K562 (cell line): ENCODE measurements at regions not wholly inside any gene's neighbourhood (a gene's known extent, or its start where the extent isn't known, plus 50 kb on each side); places are given as distances from the start of the nearest gene placed in this dataset.
A peak's percentile ranks its signal among the peaks of the same experiment; 100 is the strongest.

ENCODE experiments used
- ARID2 ChIP-seq: fragments of 450-650 bp; IDR thresholded peaks from 2 replicates; pipeline ENCODE4 v1.6.1; 2017; ENCODE audit warnings: antibody characterized with exemption, mild to moderate bottlenecking
- C11orf30 ChIP-seq: fragments of 450-650 bp; IDR thresholded peaks from 2 replicates; pipeline ENCODE4 v1.6.1; 2016; ENCODE audit warnings: low read depth, mild to moderate bottlenecking
- CBFA2T3 ChIP-seq: fragments of 450-650 bp; IDR thresholded peaks from 2 replicates; pipeline ENCODE4 v1.6.1; 2017
- CHD2 ChIP-seq: IDR thresholded peaks from 2 replicates; pipeline ENCODE4 v1.6.1; 2011; ENCODE audit warnings: low read depth, low read length
- TEAD2 ChIP-seq: fragments of 450-650 bp; IDR thresholded peaks from 2 replicates; pipeline ENCODE4 v1.6.1; 2016; ENCODE audit warnings: missing genetic modification characterization, control low read depth, missing compliant biosample characterization
- ZNF766 ChIP-seq: fragments of 200-800 bp; sonication (Bioruptor generic); conservative IDR thresholded peaks from 2 replicates; pipeline ENCODE4 v1.6.1; 2016; ENCODE audit warnings: missing genetic modification characterization, missing compliant biosample characterization
- TF ChIP-seq, protein P1 (sequence below): fragments of 450-650 bp; IDR thresholded peaks from 2 replicates; pipeline ENCODE4 v1.6.1; 2016; ENCODE audit warnings: mild to moderate bottlenecking, moderate library complexity
- TF ChIP-seq, protein P2 (sequence below): fragments of 250-450 bp; sonication (Bioruptor Pico); IDR thresholded peaks from 2 replicates; pipeline ENCODE4 v1.4.0; 2020
- TF ChIP-seq, protein P3 (sequence below): fragments of 450-650 bp; IDR thresholded peaks from 2 replicates; pipeline ENCODE4 v1.6.1; 2016

DNA sequence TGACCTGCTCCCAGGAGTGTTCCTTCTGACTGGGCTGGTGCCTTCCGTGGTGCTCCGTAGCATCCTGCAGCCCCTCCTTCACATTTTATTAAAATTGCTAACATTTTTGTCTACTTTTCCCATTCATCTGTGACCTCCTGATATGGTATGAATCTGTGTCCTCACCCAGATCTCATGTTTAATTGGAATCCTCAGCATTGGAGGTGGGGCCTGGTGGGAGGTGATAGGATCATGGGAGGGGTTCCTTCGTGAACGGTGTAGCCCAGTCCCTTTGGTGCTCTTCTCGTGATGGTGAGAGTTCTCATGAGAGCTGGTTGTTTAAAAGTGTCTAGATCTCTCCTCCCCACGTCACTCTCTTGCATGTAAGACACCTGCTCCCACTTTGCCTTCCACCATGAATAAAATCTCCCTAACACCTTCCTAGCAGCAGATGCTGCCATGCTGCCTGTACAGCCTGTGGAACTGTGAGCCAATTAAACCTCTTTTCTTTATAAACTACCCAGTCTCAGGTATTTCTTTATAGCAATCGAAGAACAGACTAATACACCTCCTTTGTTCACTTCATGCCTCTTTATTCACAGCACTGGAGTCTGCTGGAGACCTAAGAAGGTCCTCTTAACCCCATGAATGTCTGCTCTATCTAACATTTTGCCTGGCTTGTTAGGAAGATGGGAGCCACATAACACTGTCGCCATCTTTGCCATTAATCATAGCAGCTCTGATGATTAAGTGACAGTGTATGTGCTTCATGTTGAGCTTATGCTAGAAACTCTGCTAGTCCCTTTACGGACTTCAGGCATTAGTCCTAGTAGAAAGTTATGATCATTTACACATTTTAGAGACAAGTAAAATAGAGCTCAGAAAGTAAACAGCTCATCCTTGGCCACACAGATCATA, 377.7 kb upstream of the MAF start (continued):
- TF ChIP-seq, protein P1, sequence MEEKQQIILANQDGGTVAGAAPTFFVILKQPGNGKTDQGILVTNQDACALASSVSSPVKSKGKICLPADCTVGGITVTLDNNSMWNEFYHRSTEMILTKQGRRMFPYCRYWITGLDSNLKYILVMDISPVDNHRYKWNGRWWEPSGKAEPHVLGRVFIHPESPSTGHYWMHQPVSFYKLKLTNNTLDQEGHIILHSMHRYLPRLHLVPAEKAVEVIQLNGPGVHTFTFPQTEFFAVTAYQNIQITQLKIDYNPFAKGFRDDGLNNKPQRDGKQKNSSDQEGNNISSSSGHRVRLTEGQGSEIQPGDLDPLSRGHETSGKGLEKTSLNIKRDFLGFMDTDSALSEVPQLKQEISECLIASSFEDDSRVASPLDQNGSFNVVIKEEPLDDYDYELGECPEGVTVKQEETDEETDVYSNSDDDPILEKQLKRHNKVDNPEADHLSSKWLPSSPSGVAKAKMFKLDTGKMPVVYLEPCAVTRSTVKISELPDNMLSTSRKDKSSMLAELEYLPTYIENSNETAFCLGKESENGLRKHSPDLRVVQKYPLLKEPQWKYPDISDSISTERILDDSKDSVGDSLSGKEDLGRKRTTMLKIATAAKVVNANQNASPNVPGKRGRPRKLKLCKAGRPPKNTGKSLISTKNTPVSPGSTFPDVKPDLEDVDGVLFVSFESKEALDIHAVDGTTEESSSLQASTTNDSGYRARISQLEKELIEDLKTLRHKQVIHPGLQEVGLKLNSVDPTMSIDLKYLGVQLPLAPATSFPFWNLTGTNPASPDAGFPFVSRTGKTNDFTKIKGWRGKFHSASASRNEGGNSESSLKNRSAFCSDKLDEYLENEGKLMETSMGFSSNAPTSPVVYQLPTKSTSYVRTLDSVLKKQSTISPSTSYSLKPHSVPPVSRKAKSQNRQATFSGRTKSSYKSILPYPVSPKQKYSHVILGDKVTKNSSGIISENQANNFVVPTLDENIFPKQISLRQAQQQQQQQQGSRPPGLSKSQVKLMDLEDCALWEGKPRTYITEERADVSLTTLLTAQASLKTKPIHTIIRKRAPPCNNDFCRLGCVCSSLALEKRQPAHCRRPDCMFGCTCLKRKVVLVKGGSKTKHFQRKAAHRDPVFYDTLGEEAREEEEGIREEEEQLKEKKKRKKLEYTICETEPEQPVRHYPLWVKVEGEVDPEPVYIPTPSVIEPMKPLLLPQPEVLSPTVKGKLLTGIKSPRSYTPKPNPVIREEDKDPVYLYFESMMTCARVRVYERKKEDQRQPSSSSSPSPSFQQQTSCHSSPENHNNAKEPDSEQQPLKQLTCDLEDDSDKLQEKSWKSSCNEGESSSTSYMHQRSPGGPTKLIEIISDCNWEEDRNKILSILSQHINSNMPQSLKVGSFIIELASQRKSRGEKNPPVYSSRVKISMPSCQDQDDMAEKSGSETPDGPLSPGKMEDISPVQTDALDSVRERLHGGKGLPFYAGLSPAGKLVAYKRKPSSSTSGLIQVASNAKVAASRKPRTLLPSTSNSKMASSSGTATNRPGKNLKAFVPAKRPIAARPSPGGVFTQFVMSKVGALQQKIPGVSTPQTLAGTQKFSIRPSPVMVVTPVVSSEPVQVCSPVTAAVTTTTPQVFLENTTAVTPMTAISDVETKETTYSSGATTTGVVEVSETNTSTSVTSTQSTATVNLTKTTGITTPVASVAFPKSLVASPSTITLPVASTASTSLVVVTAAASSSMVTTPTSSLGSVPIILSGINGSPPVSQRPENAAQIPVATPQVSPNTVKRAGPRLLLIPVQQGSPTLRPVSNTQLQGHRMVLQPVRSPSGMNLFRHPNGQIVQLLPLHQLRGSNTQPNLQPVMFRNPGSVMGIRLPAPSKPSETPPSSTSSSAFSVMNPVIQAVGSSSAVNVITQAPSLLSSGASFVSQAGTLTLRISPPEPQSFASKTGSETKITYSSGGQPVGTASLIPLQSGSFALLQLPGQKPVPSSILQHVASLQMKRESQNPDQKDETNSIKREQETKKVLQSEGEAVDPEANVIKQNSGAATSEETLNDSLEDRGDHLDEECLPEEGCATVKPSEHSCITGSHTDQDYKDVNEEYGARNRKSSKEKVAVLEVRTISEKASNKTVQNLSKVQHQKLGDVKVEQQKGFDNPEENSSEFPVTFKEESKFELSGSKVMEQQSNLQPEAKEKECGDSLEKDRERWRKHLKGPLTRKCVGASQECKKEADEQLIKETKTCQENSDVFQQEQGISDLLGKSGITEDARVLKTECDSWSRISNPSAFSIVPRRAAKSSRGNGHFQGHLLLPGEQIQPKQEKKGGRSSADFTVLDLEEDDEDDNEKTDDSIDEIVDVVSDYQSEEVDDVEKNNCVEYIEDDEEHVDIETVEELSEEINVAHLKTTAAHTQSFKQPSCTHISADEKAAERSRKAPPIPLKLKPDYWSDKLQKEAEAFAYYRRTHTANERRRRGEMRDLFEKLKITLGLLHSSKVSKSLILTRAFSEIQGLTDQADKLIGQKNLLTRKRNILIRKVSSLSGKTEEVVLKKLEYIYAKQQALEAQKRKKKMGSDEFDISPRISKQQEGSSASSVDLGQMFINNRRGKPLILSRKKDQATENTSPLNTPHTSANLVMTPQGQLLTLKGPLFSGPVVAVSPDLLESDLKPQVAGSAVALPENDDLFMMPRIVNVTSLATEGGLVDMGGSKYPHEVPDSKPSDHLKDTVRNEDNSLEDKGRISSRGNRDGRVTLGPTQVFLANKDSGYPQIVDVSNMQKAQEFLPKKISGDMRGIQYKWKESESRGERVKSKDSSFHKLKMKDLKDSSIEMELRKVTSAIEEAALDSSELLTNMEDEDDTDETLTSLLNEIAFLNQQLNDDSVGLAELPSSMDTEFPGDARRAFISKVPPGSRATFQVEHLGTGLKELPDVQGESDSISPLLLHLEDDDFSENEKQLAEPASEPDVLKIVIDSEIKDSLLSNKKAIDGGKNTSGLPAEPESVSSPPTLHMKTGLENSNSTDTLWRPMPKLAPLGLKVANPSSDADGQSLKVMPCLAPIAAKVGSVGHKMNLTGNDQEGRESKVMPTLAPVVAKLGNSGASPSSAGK: peak; percentile 24; the same call in 1 of the 2 replicates
- TF ChIP-seq CBFA2T3 (no peak), ZNF766 (CRISPR knock-in tag) (peak; percentile 94), TEAD2 (tag) (no peak), CHD2 (peak; percentile 77), C11orf30 (no peak), ARID2 (no peak)
- TF ChIP-seq, protein P2, sequence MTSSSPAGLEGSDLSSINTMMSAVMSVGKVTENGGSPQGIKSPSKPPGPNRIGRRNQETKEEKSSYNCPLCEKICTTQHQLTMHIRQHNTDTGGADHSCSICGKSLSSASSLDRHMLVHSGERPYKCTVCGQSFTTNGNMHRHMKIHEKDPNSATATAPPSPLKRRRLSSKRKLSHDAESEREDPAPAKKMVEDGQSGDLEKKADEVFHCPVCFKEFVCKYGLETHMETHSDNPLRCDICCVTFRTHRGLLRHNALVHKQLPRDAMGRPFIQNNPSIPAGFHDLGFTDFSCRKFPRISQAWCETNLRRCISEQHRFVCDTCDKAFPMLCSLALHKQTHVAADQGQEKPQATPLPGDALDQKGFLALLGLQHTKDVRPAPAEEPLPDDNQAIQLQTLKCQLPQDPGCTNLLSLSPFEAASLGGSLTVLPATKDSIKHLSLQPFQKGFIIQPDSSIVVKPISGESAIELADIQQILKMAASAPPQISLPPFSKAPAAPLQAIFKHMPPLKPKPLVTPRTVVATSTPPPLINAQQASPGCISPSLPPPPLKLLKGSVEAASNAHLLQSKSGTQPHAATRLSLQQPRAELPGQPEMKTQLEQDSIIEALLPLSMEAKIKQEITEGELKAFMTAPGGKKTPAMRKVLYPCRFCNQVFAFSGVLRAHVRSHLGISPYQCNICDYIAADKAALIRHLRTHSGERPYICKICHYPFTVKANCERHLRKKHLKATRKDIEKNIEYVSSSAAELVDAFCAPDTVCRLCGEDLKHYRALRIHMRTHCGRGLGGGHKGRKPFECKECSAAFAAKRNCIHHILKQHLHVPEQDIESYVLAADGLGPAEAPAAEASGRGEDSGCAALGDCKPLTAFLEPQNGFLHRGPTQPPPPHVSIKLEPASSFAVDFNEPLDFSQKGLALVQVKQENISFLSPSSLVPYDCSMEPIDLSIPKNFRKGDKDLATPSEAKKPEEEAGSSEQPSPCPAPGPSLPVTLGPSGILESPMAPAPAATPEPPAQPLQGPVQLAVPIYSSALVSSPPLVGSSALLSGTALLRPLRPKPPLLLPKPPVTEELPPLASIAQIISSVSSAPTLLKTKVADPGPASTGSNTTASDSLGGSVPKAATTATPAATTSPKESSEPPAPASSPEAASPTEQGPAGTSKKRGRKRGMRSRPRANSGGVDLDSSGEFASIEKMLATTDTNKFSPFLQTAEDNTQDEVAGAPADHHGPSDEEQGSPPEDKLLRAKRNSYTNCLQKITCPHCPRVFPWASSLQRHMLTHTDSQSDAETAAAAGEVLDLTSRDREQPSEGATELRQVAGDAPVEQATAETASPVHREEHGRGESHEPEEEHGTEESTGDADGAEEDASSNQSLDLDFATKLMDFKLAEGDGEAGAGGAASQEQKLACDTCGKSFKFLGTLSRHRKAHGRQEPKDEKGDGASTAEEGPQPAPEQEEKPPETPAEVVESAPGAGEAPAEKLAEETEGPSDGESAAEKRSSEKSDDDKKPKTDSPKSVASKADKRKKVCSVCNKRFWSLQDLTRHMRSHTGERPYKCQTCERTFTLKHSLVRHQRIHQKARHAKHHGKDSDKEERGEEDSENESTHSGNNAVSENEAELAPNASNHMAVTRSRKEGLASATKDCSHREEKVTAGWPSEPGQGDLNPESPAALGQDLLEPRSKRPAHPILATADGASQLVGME (CRISPR knock-in tag): no peak
- TF ChIP-seq, protein P3, sequence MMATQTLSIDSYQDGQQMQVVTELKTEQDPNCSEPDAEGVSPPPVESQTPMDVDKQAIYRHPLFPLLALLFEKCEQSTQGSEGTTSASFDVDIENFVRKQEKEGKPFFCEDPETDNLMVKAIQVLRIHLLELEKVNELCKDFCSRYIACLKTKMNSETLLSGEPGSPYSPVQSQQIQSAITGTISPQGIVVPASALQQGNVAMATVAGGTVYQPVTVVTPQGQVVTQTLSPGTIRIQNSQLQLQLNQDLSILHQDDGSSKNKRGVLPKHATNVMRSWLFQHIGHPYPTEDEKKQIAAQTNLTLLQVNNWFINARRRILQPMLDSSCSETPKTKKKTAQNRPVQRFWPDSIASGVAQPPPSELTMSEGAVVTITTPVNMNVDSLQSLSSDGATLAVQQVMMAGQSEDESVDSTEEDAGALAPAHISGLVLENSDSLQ: peak; percentile 84
